Keratinocyte (primary cell): ENCODE measurements at regions not wholly inside any gene's neighbourhood (a gene's known extent, or its start where the extent isn't known, plus 50 kb on each side); places are given as distances from the start of the nearest gene placed in this dataset.

ENCODE experiments used
- DNase-seq: peaks from one replicate; pipeline ENCODE4 v3.0.0-alpha.2; 2011; ENCODE audit warnings: low read depth, missing footprints, low spot score
- FAIRE-seq: peaks from 2 replicates; lab custom pipeline; 2011; peaks lifted over from hg19 to GRCh38; lab: Jason Lieb, UNC
- H2AFZ ChIP-seq: 2 replicates; pipeline ENCODE4 v1.6.0; 2012; ENCODE audit warnings: low read length, control low read depth, inconsistent platforms; ENCODE audit not compliant: control insufficient read depth
- H3K27ac ChIP-seq: 2 replicates; pipeline ENCODE4 v1.5.1; 2011; ENCODE audit warnings: low read length; ENCODE audit not compliant: control insufficient read depth, insufficient read depth
- H3K27me3 ChIP-seq: 3 replicates; pipeline ENCODE4 v1.6.0; 2011; ENCODE audit warnings: low read length; ENCODE audit not compliant: control insufficient read depth, insufficient read depth; ENCODE audit errors: extremely low read depth
- H3K36me3 ChIP-seq, 2 experiments: 2 replicates in 1 of 2; 3 replicates in 1 of 2; pipeline ENCODE4 v1.5.1; 2011; ENCODE audit warnings: low read length in 2 of 2, mild to moderate bottlenecking in 1 of 2; ENCODE audit not compliant: control insufficient read depth in 2 of 2, insufficient read depth in 2 of 2; ENCODE audit errors: extremely low read depth in 1 of 2
- H3K4me1 ChIP-seq: 3 replicates; pipeline ENCODE4 v1.5.1; 2011; ENCODE audit warnings: low read length; ENCODE audit not compliant: control insufficient read depth, insufficient read depth; ENCODE audit errors: extremely low read depth
- H3K4me2 ChIP-seq: 3 replicates; pipeline ENCODE4 v1.6.0; 2011; ENCODE audit warnings: low read depth, low read length; ENCODE audit not compliant: control insufficient read depth, insufficient read depth; ENCODE audit errors: extremely low read depth
- H3K4me3 ChIP-seq, 3 experiments: fragments of 200-600 bp in 1 of 3; sonication (generic) in 1 of 3; 2 replicates in 2 of 3; 3 replicates in 1 of 3; pipeline ENCODE4 v1.5.1; 2011 to 2016; ENCODE audit warnings: low read length in 3 of 3, mild to moderate bottlenecking in 3 of 3, control low read depth in 2 of 3, inconsistent platforms in 1 of 3, low read depth in 1 of 3, mixed read lengths in 1 of 3, mixed run types in 1 of 3, moderate library complexity in 1 of 3; ENCODE audit not compliant: control insufficient read depth in 2 of 3, insufficient read depth in 2 of 3; ENCODE audit errors: extremely low read depth in 1 of 3
- H3K79me2 ChIP-seq: 2 replicates; pipeline ENCODE4 v1.6.0; 2012; ENCODE audit warnings: low read length; ENCODE audit not compliant: control insufficient read depth, insufficient read depth
- H3K9ac ChIP-seq: 3 replicates; pipeline ENCODE4 v1.6.0; 2011; ENCODE audit warnings: low read length; ENCODE audit not compliant: control insufficient read depth, insufficient read depth; ENCODE audit errors: extremely low read depth
- H3K9me1 ChIP-seq: 3 replicates; pipeline ENCODE4 v1.6.0; 2011; ENCODE audit warnings: low read length; ENCODE audit not compliant: control insufficient read depth, insufficient read depth; ENCODE audit errors: extremely low read depth
- H3K9me3 ChIP-seq: 2 replicates; pipeline ENCODE4 v1.5.1; 2012; ENCODE audit warnings: low read depth, low read length; ENCODE audit not compliant: control insufficient read depth
- H4K20me1 ChIP-seq: 3 replicates; pipeline ENCODE4 v1.6.0; 2011; ENCODE audit warnings: low read length; ENCODE audit not compliant: control insufficient read depth, insufficient read depth; ENCODE audit errors: extremely low read depth
- EZH2 ChIP-seq: IDR thresholded peaks from one replicate; pipeline ENCODE4 v1.6.1; 2012; ENCODE audit warnings: inconsistent platforms, mild to moderate bottlenecking, low read length, moderate library complexity
- dilution Hi-C: fragments of 300-500 bp; cut with MboI; formaldehyde crosslinking; loops from one replicate; pipeline ENCODE4 v1.7.0; 2020; ENCODE audit warnings: low sequenced_read_pairs; ENCODE audit not compliant: extremely low pct_ligation_motif_present
- TF ChIP-seq, protein P1 (sequence below), 3 experiments: IDR thresholded peaks in 1 of 3; conservative IDR thresholded peaks in 1 of 3; optimal IDR thresholded peaks in 1 of 3; 2 replicates in 2 of 3; 3 replicates in 1 of 3; pipeline versions ENCODE3 to v1.5.1; 2011; ENCODE audit warnings: low read length in 3 of 3, mild to moderate bottlenecking in 3 of 3, moderate library complexity in 2 of 3, control low read depth in 1 of 3, inconsistent platforms in 1 of 3; ENCODE audit not compliant: insufficient read depth in 2 of 3; ENCODE audit errors: extremely low read depth in 1 of 3

DNA sequence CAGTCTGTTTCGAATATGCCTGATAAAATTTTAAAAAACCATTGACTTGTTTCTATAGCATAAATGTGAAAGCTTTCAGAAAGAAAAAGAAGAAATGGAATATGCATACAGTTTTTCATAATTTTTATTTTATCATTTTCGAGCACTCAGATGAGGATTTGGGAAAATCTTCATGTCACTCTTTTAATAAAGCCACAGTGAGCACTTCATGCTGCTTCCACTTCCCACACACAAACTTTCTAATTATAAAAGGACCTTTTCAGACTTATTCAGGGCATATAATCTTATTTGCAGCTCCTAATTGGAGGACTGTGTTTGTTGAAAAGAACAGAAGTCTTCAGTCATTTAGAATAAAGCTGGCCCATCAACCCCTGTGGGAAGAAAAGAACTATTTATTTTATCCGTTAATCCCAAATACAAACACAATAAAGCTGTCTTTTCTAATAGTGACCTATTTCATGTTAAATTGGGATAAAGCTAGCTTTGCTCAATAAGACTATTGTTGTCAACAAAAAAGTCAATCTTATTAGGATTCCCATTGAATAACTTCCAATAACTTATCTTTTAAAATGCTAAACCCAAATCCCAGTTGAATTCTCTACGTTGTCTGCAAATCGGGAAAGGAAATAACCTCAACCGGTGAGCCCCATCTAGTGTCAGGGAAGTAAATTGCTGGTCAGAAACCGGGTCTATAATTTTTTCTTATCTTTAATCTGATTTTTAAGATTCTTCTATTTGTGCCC, 211.5 kb downstream of the PDGFRA start:
- no peak overlapping the region for H3K9ac ChIP-seq
- no peaks in the 10 kb centered on the region for H3K4me1 ChIP-seq
- DNase-seq (no peak), FAIRE-seq (no peak)
- no peaks in the 10 kb centered on the region for H3K27me3 ChIP-seq
- H3K36me3 ChIP-seq: no peaks in the 10 kb centered on the region
- no peaks in the 10 kb centered on the region for H3K9me1 ChIP-seq
- dilution Hi-C loops: no loop called here
- H3K4me2 ChIP-seq: no peak overlapping the region
- H3K27ac ChIP-seq: no peak overlapping the region
- no peaks in the 10 kb centered on the region for H3K79me2 ChIP-seq
- no peak for TF ChIP-seq EZH2
- TF ChIP-seq, protein P1, sequence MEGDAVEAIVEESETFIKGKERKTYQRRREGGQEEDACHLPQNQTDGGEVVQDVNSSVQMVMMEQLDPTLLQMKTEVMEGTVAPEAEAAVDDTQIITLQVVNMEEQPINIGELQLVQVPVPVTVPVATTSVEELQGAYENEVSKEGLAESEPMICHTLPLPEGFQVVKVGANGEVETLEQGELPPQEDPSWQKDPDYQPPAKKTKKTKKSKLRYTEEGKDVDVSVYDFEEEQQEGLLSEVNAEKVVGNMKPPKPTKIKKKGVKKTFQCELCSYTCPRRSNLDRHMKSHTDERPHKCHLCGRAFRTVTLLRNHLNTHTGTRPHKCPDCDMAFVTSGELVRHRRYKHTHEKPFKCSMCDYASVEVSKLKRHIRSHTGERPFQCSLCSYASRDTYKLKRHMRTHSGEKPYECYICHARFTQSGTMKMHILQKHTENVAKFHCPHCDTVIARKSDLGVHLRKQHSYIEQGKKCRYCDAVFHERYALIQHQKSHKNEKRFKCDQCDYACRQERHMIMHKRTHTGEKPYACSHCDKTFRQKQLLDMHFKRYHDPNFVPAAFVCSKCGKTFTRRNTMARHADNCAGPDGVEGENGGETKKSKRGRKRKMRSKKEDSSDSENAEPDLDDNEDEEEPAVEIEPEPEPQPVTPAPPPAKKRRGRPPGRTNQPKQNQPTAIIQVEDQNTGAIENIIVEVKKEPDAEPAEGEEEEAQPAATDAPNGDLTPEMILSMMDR (optimal IDR thresholded peaks at IDR 0.05 in 1 of 3, IDR thresholded peaks at IDR 0.05 in 1 of 3, conservative IDR thresholded peaks at IDR 0.05 in 1 of 3; ENCODE audit: extremely low read depth in 1 of 3, insufficient read depth in 2 of 3, low read length in 3 of 3): peak; percentile 46 to 51 (median 50)
- no peak overlapping the region for H2AFZ ChIP-seq
- H3K9me3 ChIP-seq: no peaks in the 10 kb centered on the region
- H3K4me3 ChIP-seq: no peak overlapping the region
- no peaks in the 10 kb centered on the region for H4K20me1 ChIP-seq

DNA sequence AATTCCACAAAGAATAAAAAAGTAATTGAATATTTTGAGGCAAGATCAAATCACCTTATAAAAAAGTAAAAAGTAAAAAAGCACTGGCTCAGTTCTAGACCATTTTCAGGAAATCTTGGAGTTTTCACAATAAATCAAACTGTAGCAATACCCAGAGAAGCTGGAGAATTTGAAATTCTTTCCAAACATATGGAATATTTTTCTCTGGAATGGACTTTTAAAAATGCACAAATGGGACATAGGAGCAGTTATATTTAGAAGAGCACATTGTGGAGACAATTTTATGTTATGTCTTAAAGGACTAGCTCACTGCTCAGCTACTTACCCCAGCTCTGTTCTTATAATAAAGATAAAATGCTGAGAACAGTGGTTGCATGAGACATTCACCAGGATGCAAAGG, 211.9 kb upstream of the KIT start:
- Histone ChIP-seq H3K9me1 (no peaks in the 10 kb centered on the region), H3K4me2 (no peak overlapping the region), H4K20me1 (no peaks in the 10 kb centered on the region), H3K36me3 (no peaks in the 10 kb centered on the region), H3K9ac (no peak overlapping the region), H3K9me3 (peaks cover under 1% of the 10 kb centered on the region), H3K27ac (no peak overlapping the region), H3K79me2 (no peaks in the 10 kb centered on the region), H2AFZ (no peak overlapping the region), H3K4me1 (no peaks in the 10 kb centered on the region), H3K27me3 (no peaks in the 10 kb centered on the region), H3K4me3 (no peak overlapping the region)
- no peak for DNase-seq
- dilution Hi-C loops: no loop called here
- TF ChIP-seq EZH2: no peak
- TF ChIP-seq, protein P1 (optimal IDR thresholded peaks at IDR 0.05 in 1 of 3, IDR thresholded peaks at IDR 0.05 in 1 of 3, conservative IDR thresholded peaks at IDR 0.05 in 1 of 3; ENCODE audit: extremely low read depth in 1 of 3, insufficient read depth in 2 of 3, low read length in 3 of 3): no peak
- FAIRE-seq: no peak
